GM23338 (cell line): ENCODE measurements at regions not wholly inside any gene's neighbourhood (a gene's known extent, or its start where the extent isn't known, plus 50 kb on each side); places are given as distances from the start of the nearest gene placed in this dataset.

Source experiments
- ATAC-seq: fragments of 200-7000 bp; cut with Tn5 transposase; 3 replicates; pipeline ENCODE4 v1.9.1; 2020
- DNase-seq: peaks from one replicate; pipeline ENCODE4 v3.0.0-alpha.2; 2015; ENCODE audit warnings: low spot score
- H2AFZ ChIP-seq: fragments of 200-600 bp; sonication (generic); 2 replicates; pipeline ENCODE4 v1.8.0; 2016; ENCODE audit warnings: antibody characterized with exemption, mild to moderate bottlenecking, moderate library complexity
- H3F3A ChIP-seq: fragments of 200-600 bp; sonication (generic); replicated peaks from 2 replicates; pipeline ENCODE4 v1.8.0; 2017; ENCODE audit warnings: antibody characterized with exemption, mixed run types, low read depth
- H3K27ac ChIP-seq: fragments of 200-600 bp; sonication (generic); 2 replicates; pipeline ENCODE4 v1.6.1; 2016; ENCODE audit warnings: low read depth
- H3K27me3 ChIP-seq: fragments of 200-600 bp; sonication (generic); 2 replicates; pipeline ENCODE4 v1.8.0; 2016; ENCODE audit warnings: mild to moderate bottlenecking, mixed run types, moderate library complexity; ENCODE audit not compliant: insufficient read depth
- H3K36me3 ChIP-seq: fragments of 200-600 bp; sonication (generic); 2 replicates; pipeline ENCODE4 v1.8.0; 2016; ENCODE audit warnings: mild to moderate bottlenecking; ENCODE audit not compliant: insufficient read depth
- H3K4me1 ChIP-seq: fragments of 200-600 bp; sonication (generic); 2 replicates; pipeline ENCODE4 v1.8.0; 2016; ENCODE audit warnings: mild to moderate bottlenecking, moderate library complexity; ENCODE audit not compliant: insufficient read depth
- H3K4me2 ChIP-seq: fragments of 200-600 bp; sonication (generic); 2 replicates; pipeline ENCODE4 v1.7.1; 2017; ENCODE audit warnings: mixed run types
- H3K4me3 ChIP-seq: fragments of 200-600 bp; sonication (generic); 2 replicates; pipeline ENCODE4 v1.6.1; 2016; ENCODE audit warnings: mixed run types
- H3K79me2 ChIP-seq: fragments of 200-600 bp; sonication (generic); replicated peaks from 2 replicates; pipeline ENCODE4 v1.8.0; 2017; ENCODE audit warnings: mild to moderate bottlenecking; ENCODE audit not compliant: insufficient read depth
- H3K9me2 ChIP-seq: fragments of 200-600 bp; sonication (generic); 2 replicates; pipeline ENCODE4 v1.8.0; 2017; ENCODE audit not compliant: insufficient read depth
- H4K20me1 ChIP-seq: fragments of 200-600 bp; sonication (generic); replicated peaks from 2 replicates; pipeline ENCODE4 v1.8.0; 2017; ENCODE audit warnings: mild to moderate bottlenecking; ENCODE audit not compliant: insufficient read depth
- H3K27ac Mint-ChIP-seq: 2 replicates; pipeline ENCODE4 v1.8.0; 2020; ENCODE audit warnings: inconsistent platforms, mild to moderate bottlenecking, moderate library complexity, mixed read lengths
- H3K27me3 Mint-ChIP-seq: 3 replicates; pipeline ENCODE4 v1.8.0; 2022; ENCODE audit warnings: low read depth, mild to moderate bottlenecking, moderate library complexity, mixed read lengths, inconsistent platforms; ENCODE audit not compliant: insufficient read depth, poor library complexity
- H3K36me3 Mint-ChIP-seq: 3 replicates; pipeline ENCODE4 v1.8.0; 2021; ENCODE audit warnings: low read depth, mild to moderate bottlenecking, inconsistent platforms, moderate library complexity, mixed read lengths
- H3K4me1 Mint-ChIP-seq: 3 replicates; pipeline ENCODE4 v1.8.0; 2020; ENCODE audit warnings: mild to moderate bottlenecking, inconsistent platforms, mixed read lengths
- H3K4me3 Mint-ChIP-seq: 3 replicates; pipeline ENCODE4 v1.8.0; 2021; ENCODE audit warnings: moderate library complexity, mild to moderate bottlenecking, inconsistent platforms, mixed read lengths
- H3K9me3 Mint-ChIP-seq: 3 replicates; pipeline ENCODE4 v1.8.0; 2020; ENCODE audit warnings: moderate library complexity, mild to moderate bottlenecking, inconsistent platforms, mixed read lengths
- CREB1 ChIP-seq: fragments of 250-450 bp; sonication (Bioruptor Pico); IDR thresholded peaks from 2 replicates; pipeline ENCODE4 v1.5.0; 2020; ENCODE audit warnings: low read depth, mild to moderate bottlenecking, moderate library complexity
- EZH2phosphoT487 ChIP-seq: fragments of 200-600 bp; sonication (generic); IDR thresholded peaks from one replicate; pipeline ENCODE4 v1.8.1; 2018; ENCODE audit warnings: antibody characterized with exemption; ENCODE audit not compliant: unreplicated experiment
- JUNB ChIP-seq: IDR thresholded peaks from one replicate; pipeline ENCODE4 v1.6.1; 2016; ENCODE audit warnings: antibody characterized with exemption; ENCODE audit not compliant: unreplicated experiment
- NANOG ChIP-seq: IDR thresholded peaks from 2 replicates; pipeline ENCODE4 v1.6.1; 2016; ENCODE audit warnings: antibody characterized with exemption, borderline replicate concordance
- POLR2AphosphoS5 ChIP-seq: IDR thresholded peaks from 2 replicates; pipeline ENCODE4 v1.6.1; 2016; ENCODE audit warnings: antibody characterized with exemption, low read depth
- ZNF331 ChIP-seq: fragments of 250-450 bp; sonication (Bioruptor Pico); IDR thresholded peaks from 2 replicates; pipeline ENCODE4 v1.5.0; 2020; ENCODE audit warnings: low read depth, mild to moderate bottlenecking, moderate library complexity
- TF ChIP-seq, protein P1 (sequence below): IDR thresholded peaks from 2 replicates; pipeline ENCODE4 v1.6.1; 2016; ENCODE audit warnings: antibody characterized with exemption
- TF ChIP-seq, protein P2 (sequence below), 2 experiments: fragments of 200-600 bp in 1 of 2; sonication (generic) in 1 of 2; conservative IDR thresholded peaks; 2 replicates each; pipeline versions ENCODE4 v1.5.1 to v1.6.1; 2016 to 2017; ENCODE audit warnings: antibody characterized with exemption in 2 of 2, low read depth in 2 of 2, mild to moderate bottlenecking in 2 of 2, moderate library complexity in 1 of 2
- TF ChIP-seq, protein P3 (sequence below): fragments of 250-450 bp; sonication (Bioruptor Pico); IDR thresholded peaks from 2 replicates; pipeline ENCODE4 v1.5.0; 2020; ENCODE audit warnings: mild to moderate bottlenecking, moderate library complexity
- TF ChIP-seq, protein P4 (sequence below): IDR thresholded peaks from one replicate; pipeline ENCODE4 v1.6.1; 2018; ENCODE audit warnings: antibody characterized with exemption; ENCODE audit not compliant: unreplicated experiment

DNA sequence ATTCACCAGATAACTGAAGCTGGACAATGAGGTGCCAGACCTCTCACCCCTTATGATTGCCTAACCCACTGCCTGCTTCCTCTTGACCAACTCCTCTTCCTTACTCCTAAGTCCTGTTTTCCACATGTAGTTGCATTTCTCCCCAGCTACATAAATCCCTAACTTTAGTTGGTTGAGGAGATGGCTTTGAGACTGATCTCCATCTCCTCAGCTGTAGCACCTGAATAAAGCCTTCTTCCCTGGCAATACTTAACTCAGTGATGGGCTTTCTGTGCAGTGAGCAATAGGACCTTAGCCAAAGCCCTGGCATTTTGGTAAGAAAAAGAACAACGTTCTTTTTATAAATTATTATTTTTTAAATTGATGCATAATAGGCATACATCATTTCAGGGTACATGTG is 691.1 kb downstream of the MATN1 start:
- TF ChIP-seq JUNB (no peak), POLR2AphosphoS5 (no peak), NANOG (no peak), EZH2phosphoT487 (no peak), ZNF331 (CRISPR knock-in tag) (no peak), CREB1 (CRISPR knock-in tag) (no peak)
- TF ChIP-seq, protein P1, sequence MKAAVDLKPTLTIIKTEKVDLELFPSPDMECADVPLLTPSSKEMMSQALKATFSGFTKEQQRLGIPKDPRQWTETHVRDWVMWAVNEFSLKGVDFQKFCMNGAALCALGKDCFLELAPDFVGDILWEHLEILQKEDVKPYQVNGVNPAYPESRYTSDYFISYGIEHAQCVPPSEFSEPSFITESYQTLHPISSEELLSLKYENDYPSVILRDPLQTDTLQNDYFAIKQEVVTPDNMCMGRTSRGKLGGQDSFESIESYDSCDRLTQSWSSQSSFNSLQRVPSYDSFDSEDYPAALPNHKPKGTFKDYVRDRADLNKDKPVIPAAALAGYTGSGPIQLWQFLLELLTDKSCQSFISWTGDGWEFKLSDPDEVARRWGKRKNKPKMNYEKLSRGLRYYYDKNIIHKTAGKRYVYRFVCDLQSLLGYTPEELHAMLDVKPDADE, result no peak
- TF ChIP-seq, protein P2, sequence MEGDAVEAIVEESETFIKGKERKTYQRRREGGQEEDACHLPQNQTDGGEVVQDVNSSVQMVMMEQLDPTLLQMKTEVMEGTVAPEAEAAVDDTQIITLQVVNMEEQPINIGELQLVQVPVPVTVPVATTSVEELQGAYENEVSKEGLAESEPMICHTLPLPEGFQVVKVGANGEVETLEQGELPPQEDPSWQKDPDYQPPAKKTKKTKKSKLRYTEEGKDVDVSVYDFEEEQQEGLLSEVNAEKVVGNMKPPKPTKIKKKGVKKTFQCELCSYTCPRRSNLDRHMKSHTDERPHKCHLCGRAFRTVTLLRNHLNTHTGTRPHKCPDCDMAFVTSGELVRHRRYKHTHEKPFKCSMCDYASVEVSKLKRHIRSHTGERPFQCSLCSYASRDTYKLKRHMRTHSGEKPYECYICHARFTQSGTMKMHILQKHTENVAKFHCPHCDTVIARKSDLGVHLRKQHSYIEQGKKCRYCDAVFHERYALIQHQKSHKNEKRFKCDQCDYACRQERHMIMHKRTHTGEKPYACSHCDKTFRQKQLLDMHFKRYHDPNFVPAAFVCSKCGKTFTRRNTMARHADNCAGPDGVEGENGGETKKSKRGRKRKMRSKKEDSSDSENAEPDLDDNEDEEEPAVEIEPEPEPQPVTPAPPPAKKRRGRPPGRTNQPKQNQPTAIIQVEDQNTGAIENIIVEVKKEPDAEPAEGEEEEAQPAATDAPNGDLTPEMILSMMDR (conservative IDR thresholded peaks at IDR 0.05; ENCODE audit: low read depth in 2 of 2), result no peak
- TF ChIP-seq, protein P3, sequence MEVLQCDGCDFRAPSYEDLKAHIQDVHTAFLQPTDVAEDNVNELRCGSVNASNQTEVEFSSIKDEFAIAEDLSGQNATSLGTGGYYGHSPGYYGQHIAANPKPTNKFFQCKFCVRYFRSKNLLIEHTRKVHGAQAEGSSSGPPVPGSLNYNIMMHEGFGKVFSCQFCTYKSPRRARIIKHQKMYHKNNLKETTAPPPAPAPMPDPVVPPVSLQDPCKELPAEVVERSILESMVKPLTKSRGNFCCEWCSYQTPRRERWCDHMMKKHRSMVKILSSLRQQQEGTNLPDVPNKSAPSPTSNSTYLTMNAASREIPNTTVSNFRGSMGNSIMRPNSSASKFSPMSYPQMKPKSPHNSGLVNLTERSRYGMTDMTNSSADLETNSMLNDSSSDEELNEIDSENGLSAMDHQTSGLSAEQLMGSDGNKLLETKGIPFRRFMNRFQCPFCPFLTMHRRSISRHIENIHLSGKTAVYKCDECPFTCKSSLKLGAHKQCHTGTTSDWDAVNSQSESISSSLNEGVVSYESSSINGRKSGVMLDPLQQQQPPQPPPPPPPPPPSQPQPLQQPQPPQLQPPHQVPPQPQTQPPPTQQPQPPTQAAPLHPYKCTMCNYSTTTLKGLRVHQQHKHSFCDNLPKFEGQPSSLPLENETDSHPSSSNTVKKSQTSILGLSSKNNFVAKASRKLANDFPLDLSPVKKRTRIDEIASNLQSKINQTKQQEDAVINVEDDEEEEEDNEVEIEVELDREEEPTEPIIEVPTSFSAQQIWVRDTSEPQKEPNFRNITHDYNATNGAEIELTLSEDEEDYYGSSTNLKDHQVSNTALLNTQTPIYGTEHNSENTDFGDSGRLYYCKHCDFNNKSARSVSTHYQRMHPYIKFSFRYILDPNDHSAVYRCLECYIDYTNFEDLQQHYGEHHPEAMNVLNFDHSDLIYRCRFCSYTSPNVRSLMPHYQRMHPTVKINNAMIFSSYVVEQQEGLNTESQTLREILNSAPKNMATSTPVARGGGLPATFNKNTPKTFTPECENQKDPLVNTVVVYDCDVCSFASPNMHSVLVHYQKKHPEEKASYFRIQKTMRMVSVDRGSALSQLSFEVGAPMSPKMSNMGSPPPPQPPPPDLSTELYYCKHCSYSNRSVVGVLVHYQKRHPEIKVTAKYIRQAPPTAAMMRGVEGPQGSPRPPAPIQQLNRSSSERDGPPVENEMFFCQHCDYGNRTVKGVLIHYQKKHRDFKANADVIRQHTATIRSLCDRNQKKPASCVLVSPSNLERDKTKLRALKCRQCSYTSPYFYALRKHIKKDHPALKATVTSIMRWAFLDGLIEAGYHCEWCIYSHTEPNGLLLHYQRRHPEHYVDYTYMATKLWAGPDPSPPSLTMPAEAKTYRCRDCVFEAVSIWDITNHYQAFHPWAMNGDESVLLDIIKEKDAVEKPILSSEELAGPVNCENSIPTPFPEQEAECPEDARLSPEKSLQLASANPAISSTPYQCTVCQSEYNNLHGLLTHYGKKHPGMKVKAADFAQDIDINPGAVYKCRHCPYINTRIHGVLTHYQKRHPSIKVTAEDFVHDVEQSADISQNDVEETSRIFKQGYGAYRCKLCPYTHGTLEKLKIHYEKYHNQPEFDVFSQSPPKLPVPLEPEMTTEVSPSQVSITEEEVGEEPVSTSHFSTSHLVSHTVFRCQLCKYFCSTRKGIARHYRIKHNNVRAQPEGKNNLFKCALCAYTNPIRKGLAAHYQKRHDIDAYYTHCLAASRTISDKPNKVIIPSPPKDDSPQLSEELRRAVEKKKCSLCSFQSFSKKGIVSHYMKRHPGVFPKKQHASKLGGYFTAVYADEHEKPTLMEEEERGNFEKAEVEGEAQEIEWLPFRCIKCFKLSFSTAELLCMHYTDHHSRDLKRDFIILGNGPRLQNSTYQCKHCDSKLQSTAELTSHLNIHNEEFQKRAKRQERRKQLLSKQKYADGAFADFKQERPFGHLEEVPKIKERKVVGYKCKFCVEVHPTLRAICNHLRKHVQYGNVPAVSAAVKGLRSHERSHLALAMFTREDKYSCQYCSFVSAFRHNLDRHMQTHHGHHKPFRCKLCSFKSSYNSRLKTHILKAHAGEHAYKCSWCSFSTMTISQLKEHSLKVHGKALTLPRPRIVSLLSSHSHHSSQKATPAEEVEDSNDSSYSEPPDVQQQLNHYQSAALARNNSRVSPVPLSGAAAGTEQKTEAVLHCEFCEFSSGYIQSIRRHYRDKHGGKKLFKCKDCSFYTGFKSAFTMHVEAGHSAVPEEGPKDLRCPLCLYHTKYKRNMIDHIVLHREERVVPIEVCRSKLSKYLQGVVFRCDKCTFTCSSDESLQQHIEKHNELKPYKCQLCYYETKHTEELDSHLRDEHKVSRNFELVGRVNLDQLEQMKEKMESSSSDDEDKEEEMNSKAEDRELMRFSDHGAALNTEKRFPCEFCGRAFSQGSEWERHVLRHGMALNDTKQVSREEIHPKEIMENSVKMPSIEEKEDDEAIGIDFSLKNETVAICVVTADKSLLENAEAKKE (CRISPR knock-in tag), result no peak
- TF ChIP-seq, protein P4, sequence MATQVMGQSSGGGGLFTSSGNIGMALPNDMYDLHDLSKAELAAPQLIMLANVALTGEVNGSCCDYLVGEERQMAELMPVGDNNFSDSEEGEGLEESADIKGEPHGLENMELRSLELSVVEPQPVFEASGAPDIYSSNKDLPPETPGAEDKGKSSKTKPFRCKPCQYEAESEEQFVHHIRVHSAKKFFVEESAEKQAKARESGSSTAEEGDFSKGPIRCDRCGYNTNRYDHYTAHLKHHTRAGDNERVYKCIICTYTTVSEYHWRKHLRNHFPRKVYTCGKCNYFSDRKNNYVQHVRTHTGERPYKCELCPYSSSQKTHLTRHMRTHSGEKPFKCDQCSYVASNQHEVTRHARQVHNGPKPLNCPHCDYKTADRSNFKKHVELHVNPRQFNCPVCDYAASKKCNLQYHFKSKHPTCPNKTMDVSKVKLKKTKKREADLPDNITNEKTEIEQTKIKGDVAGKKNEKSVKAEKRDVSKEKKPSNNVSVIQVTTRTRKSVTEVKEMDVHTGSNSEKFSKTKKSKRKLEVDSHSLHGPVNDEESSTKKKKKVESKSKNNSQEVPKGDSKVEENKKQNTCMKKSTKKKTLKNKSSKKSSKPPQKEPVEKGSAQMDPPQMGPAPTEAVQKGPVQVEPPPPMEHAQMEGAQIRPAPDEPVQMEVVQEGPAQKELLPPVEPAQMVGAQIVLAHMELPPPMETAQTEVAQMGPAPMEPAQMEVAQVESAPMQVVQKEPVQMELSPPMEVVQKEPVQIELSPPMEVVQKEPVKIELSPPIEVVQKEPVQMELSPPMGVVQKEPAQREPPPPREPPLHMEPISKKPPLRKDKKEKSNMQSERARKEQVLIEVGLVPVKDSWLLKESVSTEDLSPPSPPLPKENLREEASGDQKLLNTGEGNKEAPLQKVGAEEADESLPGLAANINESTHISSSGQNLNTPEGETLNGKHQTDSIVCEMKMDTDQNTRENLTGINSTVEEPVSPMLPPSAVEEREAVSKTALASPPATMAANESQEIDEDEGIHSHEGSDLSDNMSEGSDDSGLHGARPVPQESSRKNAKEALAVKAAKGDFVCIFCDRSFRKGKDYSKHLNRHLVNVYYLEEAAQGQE, result no peak
- H3K4me3 ChIP-seq, result no peak overlapping the region
- no peak overlapping the region for H2AFZ ChIP-seq
- H3K4me1 Mint-ChIP-seq, result 0 out of 3 replicates have a peak, but pooled peaks cover 5% of the 10 kb centered on the region
- H3K4me1 ChIP-seq, result no peaks in the 10 kb centered on the region
- peaks cover 6% of the 10 kb centered on the region; the same call in 2 of the 3 replicates for H3K36me3 Mint-ChIP-seq
- no peaks in the 10 kb centered on the region for H3K27me3 ChIP-seq
- H3K4me3 Mint-ChIP-seq, result no peak overlapping the region
- H3K27ac Mint-ChIP-seq, result no peak overlapping the region
- H3F3A ChIP-seq, result no peaks in the 10 kb centered on the region
- no peaks in the 10 kb centered on the region for H3K79me2 ChIP-seq
- no peak overlapping the region for H3K4me2 ChIP-seq
- H3K9me2 ChIP-seq, result 0 out of 2 replicates have a peak, but pooled peaks cover 3% of the 10 kb centered on the region
- no peaks in the 10 kb centered on the region; the same call in 1 of the 2 replicates for H3K36me3 ChIP-seq
- peaks cover 4% of the 10 kb centered on the region for H3K27me3 Mint-ChIP-seq
- ATAC-seq (no peak), DNase-seq (no peak)
- H3K9me3 Mint-ChIP-seq, result peaks cover 16% of the 10 kb centered on the region
- no peaks in the 10 kb centered on the region for H4K20me1 ChIP-seq
- H3K27ac ChIP-seq, result no peak overlapping the region
